GM18505 (cell line): ENCODE measurements at regions not wholly inside any gene's neighbourhood (a gene's known extent, or its start where the extent isn't known, plus 50 kb on each side); places are given as distances from the start of the nearest gene placed in this dataset.
"Not testable (repeated sequence)": the region's sequence is repeated elsewhere in the genome, so short reads cannot be mapped to it uniquely, and the experiment has no call there.

Experiments
- ATAC-seq: cut with Tn5 transposase; IDR thresholded peaks from one replicate; pipeline ENCODE4 v1.9.1; 2021; ENCODE audit not compliant: unreplicated experiment
- POLR2A ChIP-seq: IDR thresholded peaks from 4 replicates; pipeline ENCODE4 v1.6.1; 2011; ENCODE audit warnings: borderline replicate concordance; ENCODE audit not compliant: insufficient read depth, insufficient read length; ENCODE audit errors: extremely low read depth

DNA sequence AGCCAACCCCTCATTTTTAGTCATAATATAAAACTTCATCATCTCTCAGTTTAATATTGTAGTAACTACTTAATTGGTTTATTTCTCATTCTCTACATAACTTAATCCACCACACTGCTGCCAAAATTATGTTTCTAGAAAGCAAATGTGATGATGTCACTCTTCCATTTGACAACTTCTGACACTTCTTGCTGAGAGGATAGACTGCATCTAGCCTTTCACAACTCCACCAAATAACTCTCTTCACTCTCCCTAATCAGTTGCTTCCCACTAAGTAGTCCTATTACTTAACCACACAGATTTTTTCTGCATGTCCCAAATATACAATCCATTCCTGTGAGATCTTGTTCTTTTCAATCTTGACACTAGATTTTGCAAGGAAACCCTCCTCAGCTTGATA, 951.3 kb downstream of the EPHA7 start:
- ATAC-seq: no peak
- no peak for TF ChIP-seq POLR2A

DNA sequence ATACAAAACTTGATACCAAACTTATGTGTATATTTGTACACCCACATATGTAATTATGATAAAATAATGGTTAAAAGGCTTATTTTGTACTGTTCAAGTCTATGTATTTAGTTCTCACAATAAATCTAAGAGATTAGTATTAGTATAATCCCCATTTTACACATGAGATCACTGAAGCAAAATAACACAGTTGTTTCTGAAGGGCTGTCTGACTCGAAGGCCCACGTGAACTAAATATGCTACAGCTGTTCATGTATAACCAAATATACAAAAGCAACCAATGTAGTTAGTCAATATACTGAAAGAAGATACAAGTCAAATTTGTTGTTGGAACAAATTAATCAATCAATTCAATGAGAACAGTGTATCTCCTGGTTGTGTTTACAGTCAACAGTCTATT, 959.2 kb downstream of the EPHA7 start:
- ATAC-seq: no peak
- no peak for TF ChIP-seq POLR2A

DNA sequence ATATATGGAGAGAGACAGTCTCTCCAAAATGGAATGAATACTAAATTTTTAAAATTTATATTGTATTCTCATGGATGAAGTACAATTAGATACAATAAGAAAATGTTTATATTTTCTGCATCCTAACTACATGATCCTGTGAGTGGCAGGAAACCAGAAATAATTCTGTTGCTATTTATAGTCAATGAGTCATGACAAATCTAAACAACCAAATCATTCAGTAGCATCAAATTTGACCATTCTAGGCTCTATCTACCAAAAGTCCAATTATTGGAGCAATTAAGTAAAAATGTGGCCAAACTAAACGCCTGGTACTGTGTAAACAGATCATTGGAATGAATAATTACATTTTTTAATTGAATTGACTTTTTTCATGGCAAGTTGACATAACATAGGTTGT, 959.8 kb downstream of the EPHA7 start:
- TF ChIP-seq POLR2A: no peak
- ATAC-seq: no peak

DNA sequence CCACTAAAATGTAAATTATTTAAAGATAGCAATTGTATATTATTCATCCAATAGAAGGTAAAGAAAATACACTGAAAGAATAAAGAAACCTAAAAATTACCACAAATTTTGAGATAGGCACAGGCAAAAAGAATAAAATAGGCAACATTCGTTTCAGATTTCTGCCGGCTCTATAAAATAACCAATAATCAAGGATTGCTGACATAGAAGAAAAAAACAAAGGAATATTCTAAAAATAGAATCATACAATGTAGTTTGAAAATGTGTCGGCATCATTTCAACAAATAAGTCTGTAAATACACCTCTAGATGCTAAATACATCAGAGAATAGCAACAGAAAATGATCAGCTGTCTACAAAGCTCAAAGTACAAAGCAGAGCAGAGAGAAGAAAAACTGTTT, 973.3 kb downstream of the EPHA7 start:
- ATAC-seq: no peak
- TF ChIP-seq POLR2A: no peak

DNA sequence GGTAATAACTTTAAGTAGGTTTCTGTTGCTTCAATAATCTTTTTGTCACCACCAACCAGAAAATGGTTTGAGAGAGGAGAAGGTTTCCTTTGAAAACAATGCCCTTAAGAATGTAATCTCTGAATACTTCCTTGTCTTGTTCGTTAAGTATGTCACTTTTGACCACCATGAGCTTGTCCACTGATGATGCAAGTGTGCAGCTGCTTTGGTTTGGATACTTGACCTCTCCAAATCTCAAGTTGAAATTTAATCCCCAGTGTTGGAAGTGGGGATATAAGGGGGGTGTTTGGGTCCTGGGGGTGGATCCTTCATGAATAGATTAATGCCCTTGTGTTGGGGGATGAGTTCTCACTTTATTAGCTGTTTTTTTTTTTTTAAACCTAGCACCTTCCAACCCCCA, 985.4 kb downstream of the EPHA7 start:
- TF ChIP-seq POLR2A: no peak
- no peak for ATAC-seq

DNA sequence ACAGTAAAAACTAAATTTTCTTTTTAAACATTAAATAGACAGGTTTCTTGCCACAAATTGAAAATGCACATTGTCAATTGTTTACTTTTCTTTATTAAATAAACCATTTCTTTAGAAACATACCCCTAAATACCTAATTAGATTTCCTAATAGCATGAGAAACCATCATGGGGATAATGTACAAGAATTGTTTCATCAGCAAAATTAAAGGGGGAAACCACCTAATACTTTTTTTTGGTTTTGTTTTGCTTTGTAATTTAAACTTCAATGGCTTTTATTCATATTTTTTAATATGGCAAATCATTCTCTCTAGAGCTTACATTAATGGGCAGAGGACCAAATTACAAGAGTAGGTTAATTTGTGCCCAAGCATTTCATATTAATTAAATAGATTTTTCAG, 987.9 kb downstream of the EPHA7 start:
- no peak for ATAC-seq
- TF ChIP-seq POLR2A: no peak

DNA sequence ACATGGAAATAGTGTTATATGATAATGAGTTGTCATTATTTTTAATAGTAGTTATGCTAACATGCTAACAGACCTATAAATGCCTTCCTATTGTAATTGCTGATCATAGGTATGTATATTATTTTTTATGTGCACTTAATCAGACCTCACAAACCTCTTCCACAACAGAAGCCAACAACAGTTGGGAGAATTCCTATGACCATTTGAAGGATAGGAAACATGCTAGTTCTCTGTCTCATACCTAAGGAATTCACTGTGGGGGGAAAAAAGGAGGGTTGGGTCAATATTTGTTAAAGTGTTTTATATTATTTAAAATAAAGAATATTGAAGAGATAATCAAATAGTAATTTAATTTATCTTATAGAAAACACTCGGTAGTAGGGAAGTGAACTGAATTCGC, 990.9 kb downstream of the EPHA7 start:
- no peak for ATAC-seq
- no peak for TF ChIP-seq POLR2A

DNA sequence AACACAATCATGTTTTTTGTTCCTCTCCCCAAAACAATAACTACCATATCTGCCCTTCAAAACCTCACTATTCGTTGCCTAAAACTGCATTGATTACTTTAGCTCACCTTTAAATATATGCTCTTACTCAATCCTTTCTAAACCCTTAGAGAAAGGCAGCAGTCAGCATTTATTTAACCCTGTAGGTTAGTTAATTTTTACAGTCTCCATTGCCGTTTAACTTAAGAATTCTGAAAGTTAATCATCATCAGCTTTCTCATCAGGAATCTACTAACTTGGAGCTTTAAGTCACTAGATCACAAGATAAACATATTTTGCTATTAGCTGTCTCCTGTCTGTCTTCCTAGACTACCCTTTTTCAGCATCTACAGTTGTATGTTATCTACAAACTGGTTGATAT, 991.9 kb downstream of the EPHA7 start:
- no peak for TF ChIP-seq POLR2A
- no peak for ATAC-seq

DNA sequence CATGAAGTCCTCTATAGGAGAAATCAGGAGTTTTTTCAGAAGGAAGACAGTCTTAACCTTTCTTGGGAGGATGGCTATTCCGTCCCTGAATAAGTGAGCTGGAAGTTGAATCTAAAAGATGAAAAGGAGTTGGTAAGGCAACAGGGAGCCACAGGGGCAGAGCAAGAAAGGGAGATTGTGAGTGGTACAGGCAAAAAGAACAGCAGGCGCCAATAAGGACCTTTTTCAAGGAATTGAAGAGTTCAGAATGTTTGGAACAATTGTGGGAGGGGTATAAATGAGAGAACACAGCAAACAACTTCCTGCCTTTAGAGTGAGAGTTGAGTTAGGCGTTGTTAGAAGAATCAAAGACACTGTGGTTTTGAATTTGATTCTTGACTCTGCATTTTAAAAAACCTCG, 1003.7 kb downstream of the EPHA7 start:
- no peak for ATAC-seq
- no peak for TF ChIP-seq POLR2A

DNA sequence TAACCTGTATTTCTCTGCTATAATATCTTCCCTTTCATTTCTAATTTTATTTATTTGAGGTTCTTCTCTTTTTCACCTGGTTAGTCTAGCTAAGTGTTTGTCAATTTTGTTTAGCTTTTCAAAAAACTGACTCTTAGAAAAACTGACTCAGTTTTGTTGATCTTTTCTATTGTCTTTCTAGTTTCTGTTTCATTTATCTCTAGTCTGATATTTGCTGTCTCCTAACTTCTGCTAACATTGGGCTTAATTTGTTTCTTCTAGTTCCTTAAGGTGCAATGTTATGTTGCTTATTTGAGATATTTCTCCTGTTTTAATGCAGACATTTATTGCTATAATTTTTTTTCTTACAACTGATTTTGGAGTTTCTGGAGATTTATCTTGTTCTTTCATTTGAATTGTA, 1011.0 kb downstream of the EPHA7 start:
- no peak for TF ChIP-seq POLR2A
- no peak for ATAC-seq

DNA sequence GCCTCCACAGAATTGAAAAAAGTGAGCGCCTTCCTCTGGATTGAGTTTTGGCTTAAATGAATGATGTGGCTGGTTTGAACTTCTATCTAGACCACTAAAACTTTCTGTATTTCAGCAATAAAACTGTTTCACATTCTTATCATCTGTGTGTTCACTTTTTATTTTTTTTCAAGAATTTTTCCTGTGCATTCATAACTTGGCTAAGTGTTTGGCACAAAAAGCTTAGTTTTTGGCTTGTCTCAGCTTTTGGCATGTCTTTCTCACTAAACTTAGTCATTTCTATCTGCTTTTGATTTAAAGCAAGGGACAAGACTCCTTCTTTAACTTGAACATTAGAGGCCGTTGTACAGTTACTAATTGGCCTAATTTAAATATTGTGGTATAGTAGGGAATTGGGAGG, 1015.1 kb downstream of the EPHA7 start:
- no peak for TF ChIP-seq POLR2A
- no peak for ATAC-seq

DNA sequence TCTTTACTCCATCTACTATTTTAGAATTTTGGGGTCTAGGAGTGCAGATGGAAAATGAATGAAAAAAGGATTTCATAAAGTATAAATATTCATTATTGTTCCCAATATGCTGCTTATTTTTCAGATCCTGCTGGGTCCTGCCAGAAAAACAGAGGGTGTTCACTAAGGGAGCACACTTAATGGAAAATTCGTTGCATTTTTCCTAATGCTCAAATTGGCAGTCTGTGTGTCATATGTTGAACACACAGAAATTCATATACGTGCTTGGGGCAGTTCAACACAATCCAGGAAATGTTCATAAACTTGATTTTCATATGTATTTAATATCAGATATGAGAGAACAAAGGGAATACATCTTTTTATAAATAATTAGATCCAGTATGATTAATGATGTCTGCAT, 1019.4 kb downstream of the EPHA7 start:
- ATAC-seq: no peak
- TF ChIP-seq POLR2A: no peak

DNA sequence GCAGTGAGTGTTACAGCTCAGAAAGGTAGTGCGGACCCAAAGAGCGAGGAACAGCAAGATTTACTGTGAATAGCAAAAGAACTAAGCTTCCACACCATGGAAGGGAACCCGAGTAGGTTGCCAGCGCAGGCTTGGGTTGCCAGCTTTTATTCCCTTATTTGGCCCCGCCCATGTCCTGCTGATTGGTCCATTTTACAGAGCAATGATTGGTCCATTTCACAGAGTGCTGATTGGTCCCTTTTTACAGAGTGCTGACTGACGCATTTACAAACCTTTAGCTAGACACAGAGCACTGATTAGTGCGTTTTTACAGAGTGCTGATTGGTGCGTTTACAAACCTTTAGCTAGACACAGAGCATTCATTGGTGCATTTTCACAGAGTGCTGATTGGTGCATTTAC, 1030.7 kb downstream of the EPHA7 start:
- not testable (repeated sequence) for ATAC-seq

DNA sequence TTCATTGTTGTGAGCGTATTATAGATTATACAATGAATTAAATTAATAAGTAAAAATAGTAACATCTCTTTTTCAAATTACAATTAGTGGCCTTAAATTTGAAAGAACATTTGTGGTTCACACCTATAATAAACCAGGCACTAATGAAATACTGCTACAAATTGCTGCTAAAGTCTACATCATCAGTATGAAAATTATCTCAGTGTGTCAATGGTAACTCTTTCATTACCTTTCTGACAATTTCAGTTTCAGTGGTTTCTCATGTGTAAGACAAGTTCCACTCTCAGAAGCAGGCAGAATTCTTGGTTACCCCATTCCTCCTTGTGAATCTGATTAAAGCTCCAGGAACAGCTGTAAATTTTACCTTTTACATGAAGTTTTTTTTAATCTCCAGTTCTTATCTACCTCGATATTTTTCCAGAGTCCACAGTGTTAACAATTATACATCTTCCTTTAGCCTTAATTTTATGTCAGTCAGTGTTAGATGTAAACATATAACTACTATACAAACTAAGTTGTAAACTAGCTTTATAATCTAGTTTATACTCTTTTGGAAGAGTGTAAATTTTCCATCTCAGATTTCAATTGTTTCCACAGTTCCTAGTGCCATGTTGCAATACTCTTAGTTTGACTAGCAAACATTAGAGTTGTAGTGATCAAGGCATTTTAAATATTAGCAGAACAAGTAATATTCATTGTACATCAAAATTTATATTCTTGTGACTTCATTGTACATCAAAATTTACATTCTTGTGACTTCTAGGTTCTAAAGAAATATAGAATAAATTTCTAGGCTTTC, 1038.4 kb downstream of the EPHA7 start:
- TF ChIP-seq POLR2A: no peak
- no peak for ATAC-seq

DNA sequence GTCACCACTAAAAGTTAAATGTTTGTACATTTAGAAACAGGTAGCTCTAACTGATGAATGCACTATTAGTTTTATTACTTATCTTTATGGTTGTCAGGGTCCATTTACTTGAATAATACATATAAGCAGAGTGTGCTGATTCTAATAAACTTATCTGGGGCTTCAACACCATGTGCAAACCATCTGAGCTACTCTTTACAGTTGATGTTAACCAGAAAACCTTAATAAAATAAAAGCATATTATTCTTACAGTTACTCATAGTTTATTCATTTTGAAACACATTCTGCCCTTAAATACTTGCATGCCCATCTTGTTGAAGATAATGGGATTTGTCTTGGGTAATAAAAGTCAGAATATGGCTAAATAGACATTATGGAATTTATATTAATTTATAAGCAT, 1042.2 kb downstream of the EPHA7 start:
- no peak for TF ChIP-seq POLR2A
- no peak for ATAC-seq

DNA sequence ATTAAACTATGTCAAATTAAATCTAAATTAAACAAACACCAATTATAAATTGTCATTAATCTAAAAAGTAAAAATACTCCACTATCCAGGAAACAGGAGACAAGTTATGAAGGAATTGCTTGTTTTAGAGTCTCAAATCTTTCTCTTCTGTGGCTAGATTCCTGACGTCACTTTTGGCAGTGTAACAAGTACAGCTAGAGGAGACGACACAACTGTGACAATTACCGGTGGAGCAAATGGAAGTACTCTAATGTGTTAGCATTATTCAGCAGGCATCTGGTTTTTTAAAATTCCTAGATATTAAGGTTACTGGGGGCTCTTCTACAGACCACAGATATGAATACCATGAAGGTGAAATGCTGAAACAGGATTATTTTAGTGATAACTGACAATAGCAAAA, 1042.7 kb downstream of the EPHA7 start:
- ATAC-seq: no peak
- no peak for TF ChIP-seq POLR2A
